OCI-LY7 (cell line): ENCODE measurements at regions not wholly inside any gene's neighbourhood (a gene's known extent, or its start where the extent isn't known, plus 50 kb on each side); places are given as distances from the start of the nearest gene placed in this dataset.

ENCODE experiments used
- BruUV-seq: library from RNA; stranded (reverse); fragments of 400-500 nt; replicated peaks from 2 replicates; lab custom pipeline; 2021; lab: Mats Ljungman, UMichigan
- CTCF ChIA-PET: fragments of 300-600 bp; sonication (Branson Sonifier 250); formaldehyde crosslinking; loops from one replicate; lab custom pipeline; 2022; ENCODE audit warnings: antibody characterized with exemption; ENCODE audit not compliant: unreplicated experiment; lab: Charles Lee
- POLR2A ChIA-PET: fragments of 300-600 bp; sonication (Branson Sonifier 250); formaldehyde crosslinking; loops from one replicate; lab custom pipeline; 2022; ENCODE audit warnings: antibody characterized with exemption; lab: Charles Lee
- DNase-seq: peaks from one replicate; pipeline ENCODE4 v3.0.0-alpha.2; 2015; ENCODE audit warnings: low spot score
- H2AFZ ChIP-seq: fragments of 200-600 bp; sonication (generic), shearing (Covaris generic); 2 replicates; pipeline ENCODE4 v1.6.1; 2014; ENCODE audit warnings: mild to moderate bottlenecking, antibody characterized with exemption, low read length, moderate library complexity
- H3K27ac ChIP-seq: fragments of 200-600 bp; sonication (generic); 2 replicates; pipeline ENCODE4 v1.5.1; 2014; ENCODE audit warnings: mixed run types, low read depth, mild to moderate bottlenecking, moderate library complexity, low read length, inconsistent platforms; ENCODE audit not compliant: poor library complexity, severe bottlenecking
- H3K36me3 ChIP-seq: fragments of 200-600 bp; sonication (generic); 2 replicates; pipeline ENCODE4 v1.6.1; 2014; ENCODE audit warnings: mild to moderate bottlenecking, antibody characterized with exemption, low read length, moderate library complexity, mixed read lengths; ENCODE audit not compliant: insufficient read depth
- H3K4me1 ChIP-seq: fragments of 200-600 bp; sonication (generic); 2 replicates; pipeline ENCODE4 v1.5.1; 2014; ENCODE audit warnings: mild to moderate bottlenecking, low read length; ENCODE audit not compliant: insufficient read depth, poor library complexity, severe bottlenecking
- H3K4me2 ChIP-seq: fragments of 200-600 bp; sonication (generic); 2 replicates; pipeline ENCODE4 v1.6.1; 2014; ENCODE audit warnings: mild to moderate bottlenecking, low read length
- H3K4me3 ChIP-seq: fragments of 200-600 bp; sonication (generic); 2 replicates; pipeline ENCODE4 v1.5.1; 2014; ENCODE audit warnings: mild to moderate bottlenecking, low read depth, low read length; ENCODE audit not compliant: poor library complexity, severe bottlenecking
- H3K79me2 ChIP-seq: fragments of 200-600 bp; sonication (generic); 2 replicates; pipeline ENCODE4 v1.6.1; 2016; ENCODE audit warnings: low read depth, mild to moderate bottlenecking, low read length, moderate library complexity, mixed read lengths; ENCODE audit not compliant: insufficient read depth
- H3K9me2 ChIP-seq: fragments of 200-600 bp; sonication (generic); 2 replicates; pipeline ENCODE4 v1.6.1; 2016; ENCODE audit warnings: mild to moderate bottlenecking, low read length, mixed read lengths; ENCODE audit not compliant: insufficient read depth
- H3K9me3 ChIP-seq: fragments of 200-600 bp; sonication (generic); 2 replicates; pipeline ENCODE4 v1.6.1; 2014; ENCODE audit warnings: mild to moderate bottlenecking, mixed run types, low read length, mixed read lengths
- H4K20me1 ChIP-seq: fragments of 200-600 bp; sonication (generic); 2 replicates; pipeline ENCODE4 v1.6.1; 2014; ENCODE audit warnings: mild to moderate bottlenecking, antibody characterized with exemption, low read length, moderate library complexity, mixed read lengths; ENCODE audit not compliant: insufficient read depth
- EZH2phosphoT487 ChIP-seq: fragments of 200-600 bp; sonication (generic); IDR thresholded peaks from 2 replicates; pipeline ENCODE4 v1.6.1; 2018; ENCODE audit warnings: low read depth, borderline replicate concordance, mild to moderate bottlenecking, mixed run types, antibody characterized with exemption, low read length, moderate library complexity, mixed read lengths
- intact Hi-C: fragments of 100-400 bp; cut with micrococcal nuclease; formaldehyde crosslinking; loops from one replicate; pipeline ENCODE4 v1.10.0; 2022; ENCODE audit not compliant: unreplicated experiment
- TF ChIP-seq, protein P1 (sequence below): fragments of 200-600 bp; sonication (generic); conservative IDR thresholded peaks from 2 replicates; pipeline ENCODE4 v1.5.1; 2014; ENCODE audit warnings: mild to moderate bottlenecking, antibody characterized with exemption, low read length, moderate library complexity, mixed read lengths

GRCh38 chr13:65601855-65602254 lies 1628.3 kb downstream of the PCDH9 start:
- Histone ChIP-seq H3K9me2 (no peaks in the 10 kb centered on the region), H3K4me1 (no peaks in the 10 kb centered on the region), H3K9me3 (no peaks in the 10 kb centered on the region), H4K20me1 (no peaks in the 10 kb centered on the region), H3K4me2 (no peak overlapping the region), H3K27ac (no peak overlapping the region), H3K36me3 (no peaks in the 10 kb centered on the region), H2AFZ (no peak overlapping the region), H3K4me3 (no peak overlapping the region), H3K79me2 (no peaks in the 10 kb centered on the region)
- ChIA-PET POLR2A (no interaction called here), CTCF (no interaction called here)
- DNase-seq, result no peak
- no TSS peak for BruUV-seq
- TF ChIP-seq, protein P1, sequence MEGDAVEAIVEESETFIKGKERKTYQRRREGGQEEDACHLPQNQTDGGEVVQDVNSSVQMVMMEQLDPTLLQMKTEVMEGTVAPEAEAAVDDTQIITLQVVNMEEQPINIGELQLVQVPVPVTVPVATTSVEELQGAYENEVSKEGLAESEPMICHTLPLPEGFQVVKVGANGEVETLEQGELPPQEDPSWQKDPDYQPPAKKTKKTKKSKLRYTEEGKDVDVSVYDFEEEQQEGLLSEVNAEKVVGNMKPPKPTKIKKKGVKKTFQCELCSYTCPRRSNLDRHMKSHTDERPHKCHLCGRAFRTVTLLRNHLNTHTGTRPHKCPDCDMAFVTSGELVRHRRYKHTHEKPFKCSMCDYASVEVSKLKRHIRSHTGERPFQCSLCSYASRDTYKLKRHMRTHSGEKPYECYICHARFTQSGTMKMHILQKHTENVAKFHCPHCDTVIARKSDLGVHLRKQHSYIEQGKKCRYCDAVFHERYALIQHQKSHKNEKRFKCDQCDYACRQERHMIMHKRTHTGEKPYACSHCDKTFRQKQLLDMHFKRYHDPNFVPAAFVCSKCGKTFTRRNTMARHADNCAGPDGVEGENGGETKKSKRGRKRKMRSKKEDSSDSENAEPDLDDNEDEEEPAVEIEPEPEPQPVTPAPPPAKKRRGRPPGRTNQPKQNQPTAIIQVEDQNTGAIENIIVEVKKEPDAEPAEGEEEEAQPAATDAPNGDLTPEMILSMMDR, result no peak
- no peak for TF ChIP-seq EZH2phosphoT487
- intact Hi-C loops, result no loop called here

DNA sequence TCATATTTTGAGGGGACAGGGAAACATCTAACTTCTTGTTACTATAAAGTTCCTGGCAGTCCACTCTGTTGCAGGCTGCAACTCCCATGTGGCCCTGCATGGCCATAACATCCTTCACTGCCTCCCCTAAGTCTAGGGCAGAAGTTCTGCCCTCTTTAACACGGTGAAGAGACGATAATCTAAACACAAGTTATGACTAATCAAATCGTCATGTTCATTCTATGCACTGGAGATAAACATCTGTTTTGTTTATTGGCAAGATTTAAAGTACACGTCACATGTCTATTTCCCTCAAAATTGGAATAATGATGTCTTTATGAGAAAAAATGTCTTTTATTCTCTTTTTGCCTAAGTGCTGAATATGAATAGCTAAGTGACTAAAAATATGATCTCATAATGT lies 1629.4 kb downstream of the PCDH9 start:
- H3K4me2 ChIP-seq, result no peak overlapping the region
- TF ChIP-seq, protein P1, result no peak
- no peak for TF ChIP-seq EZH2phosphoT487
- no peaks in the 10 kb centered on the region for H3K9me2 ChIP-seq
- BruUV-seq, result no TSS peak
- no peaks in the 10 kb centered on the region for H3K9me3 ChIP-seq
- no peak overlapping the region for H3K27ac ChIP-seq
- intact Hi-C loops, result no loop called here
- no peaks in the 10 kb centered on the region for H3K4me1 ChIP-seq
- no peak overlapping the region for H2AFZ ChIP-seq
- no peaks in the 10 kb centered on the region for H3K79me2 ChIP-seq
- no peak for DNase-seq
- H3K36me3 ChIP-seq, result no peaks in the 10 kb centered on the region
- H3K4me3 ChIP-seq, result no peak overlapping the region
- no peaks in the 10 kb centered on the region for H4K20me1 ChIP-seq
- ChIA-PET CTCF (no interaction called here), POLR2A (interaction anchor here (0.6 to 0.7 kb wide), 2 partner anchors 8 to 88 kb away, joined by 3 read pairs; no protein-coding TSS in a partner anchor)

- Histone ChIP-seq H3K4me2 (no peak overlapping the region), H3K79me2 (no peaks in the 10 kb centered on the region), H3K27ac (no peak overlapping the region), H2AFZ (no peak overlapping the region), H3K9me2 (no peaks in the 10 kb centered on the region), H3K4me3 (no peak overlapping the region), H3K9me3 (no peaks in the 10 kb centered on the region), H4K20me1 (no peaks in the 10 kb centered on the region), H3K36me3 (no peaks in the 10 kb centered on the region), H3K4me1 (no peaks in the 10 kb centered on the region)
- POLR2A ChIA-PET, result no interaction called here
- no peak for TF ChIP-seq EZH2phosphoT487
- TF ChIP-seq, protein P1, result no peak
- no TSS peak for BruUV-seq
- CTCF ChIA-PET, result no interaction called here
- DNase-seq, result no peak
- intact Hi-C loops, result no loop called here
These were observed 1632.0 kb downstream of the PCDH9 start for GRCh38 chr13:65597839-65598818.
